NOMO-1 treated with DMSO at 0.1 percent for 48 hours (cell line): ENCODE measurements at regions not wholly inside any gene's neighbourhood (a gene's known extent, or its start where the extent isn't known, plus 50 kb on each side); places are given as distances from the start of the nearest gene placed in this dataset.
"Not testable (repeated sequence)": the region's sequence is repeated elsewhere in the genome, so short reads cannot be mapped to it uniquely, and the experiment has no call there.

Source experiments
- DNase-seq: peaks from one replicate; lab custom pipeline; 2025; ENCODE audit not compliant: unreplicated experiment; lab: John Stamatoyannopoulos, UW

- peak; percentile 9 for DNase-seq
Measured at GRCh38 chr12:86521870-86522269, 265.7 kb upstream of the MGAT4C start.

GRCh38 chr12:86513226-86513625 is 257.0 kb upstream of the MGAT4C start:
- DNase-seq = no peak

GRCh38 chr12:86496595-86496994 is 240.4 kb upstream of the MGAT4C start:
- DNase-seq = no peak

GRCh38 chr12:86484473-86484872 is 228.3 kb upstream of the MGAT4C start:
- DNase-seq = no peak

GRCh38 chr12:86473231-86473630 is 217.0 kb upstream of the MGAT4C start:
- DNase-seq = no peak

GRCh38 chr12:86456776-86457175 is 200.6 kb upstream of the MGAT4C start:
- DNase-seq = no peak

GRCh38 chr12:86456241-86456640 is 200.1 kb upstream of the MGAT4C start:
- no peak for DNase-seq

- no peak for DNase-seq
Measured at GRCh38 chr12:86445356-86445755, 189.2 kb upstream of the MGAT4C start.

GRCh38 chr12:86435053-86435452 is 178.9 kb upstream of the MGAT4C start:
- DNase-seq = no peak

- DNase-seq = no peak
Measured at GRCh38 chr12:86429824-86430223, 173.6 kb upstream of the MGAT4C start.

GRCh38 chr12:86421333-86421732 is 165.1 kb upstream of the MGAT4C start:
- no peak for DNase-seq

- DNase-seq = no peak
Measured at GRCh38 chr12:86414201-86414600, 158.0 kb upstream of the MGAT4C start.

GRCh38 chr12:86411710-86412109 is 155.5 kb upstream of the MGAT4C start:
- DNase-seq = no peak

- DNase-seq = no peak
Measured at GRCh38 chr12:86407620-86408208, 151.5 kb upstream of the MGAT4C start.

GRCh38 chr12:86389949-86390348 is 133.8 kb upstream of the MGAT4C start:
- DNase-seq = no peak

GRCh38 chr12:86387591-86388145 is 131.5 kb upstream of the MGAT4C start:
- no peak for DNase-seq

GRCh38 chr12:86383759-86384158 is 127.6 kb upstream of the MGAT4C start:
- DNase-seq = not testable (repeated sequence)

- no peak for DNase-seq
Measured at GRCh38 chr12:86379337-86379736, 123.1 kb upstream of the MGAT4C start.

GRCh38 chr12:86376052-86376451 is 119.9 kb upstream of the MGAT4C start:
- no peak for DNase-seq

- DNase-seq = no peak
Measured at GRCh38 chr12:86373813-86374212, 117.6 kb upstream of the MGAT4C start.

- DNase-seq = no peak
Measured at GRCh38 chr12:86367137-86367536, 110.9 kb upstream of the MGAT4C start.

- DNase-seq = no peak
Measured at GRCh38 chr12:86349196-86349595, 93.0 kb upstream of the MGAT4C start.

GRCh38 chr12:86333955-86334522 is 77.8 kb upstream of the MGAT4C start:
- DNase-seq = no peak
